GM23248 (cell line): ENCODE measurements at regions not wholly inside any gene's neighbourhood (a gene's known extent, or its start where the extent isn't known, plus 50 kb on each side); places are given as distances from the start of the nearest gene placed in this dataset.
"Not testable (repeated sequence)": the region's sequence is repeated elsewhere in the genome, so short reads cannot be mapped to it uniquely, and the experiment has no call there.

Source experiments
- DNase-seq: peaks from one replicate; pipeline ENCODE4 v3.0.0-alpha.2; 2015
- H2AFZ ChIP-seq: fragments of 200-600 bp; sonication (generic); 2 replicates; pipeline ENCODE4 v1.6.1; 2016; ENCODE audit warnings: antibody characterized with exemption
- H3F3A ChIP-seq: fragments of 200-600 bp; sonication (generic); 2 replicates; pipeline ENCODE4 v1.6.1; 2016; ENCODE audit warnings: mild to moderate bottlenecking, antibody characterized with exemption, mixed run types; ENCODE audit not compliant: insufficient read depth
- H3K27ac ChIP-seq: fragments of 200-600 bp; sonication (generic); 2 replicates; pipeline ENCODE4 v1.5.1; 2016; ENCODE audit warnings: mild to moderate bottlenecking
- H3K27me3 ChIP-seq: fragments of 200-600 bp; sonication (generic); replicated peaks from 2 replicates; pipeline ENCODE4 v1.6.1; 2016; ENCODE audit warnings: mild to moderate bottlenecking; ENCODE audit not compliant: insufficient read depth
- H3K36me3 ChIP-seq: fragments of 200-600 bp; sonication (generic); 2 replicates; pipeline ENCODE4 v1.6.1; 2016; ENCODE audit warnings: low read depth, mild to moderate bottlenecking
- H3K4me1 ChIP-seq: fragments of 200-600 bp; sonication (generic); 2 replicates; pipeline ENCODE4 v1.6.1; 2016; ENCODE audit warnings: mild to moderate bottlenecking; ENCODE audit not compliant: insufficient read depth
- H3K4me2 ChIP-seq: fragments of 200-600 bp; sonication (generic); one replicate; pipeline ENCODE4 v1.6.1; 2016; ENCODE audit warnings: mild to moderate bottlenecking; ENCODE audit not compliant: unreplicated experiment
- H3K4me3 ChIP-seq: fragments of 200-600 bp; sonication (generic); 2 replicates; pipeline ENCODE4 v1.5.1; 2016; ENCODE audit warnings: mild to moderate bottlenecking
- H3K79me2 ChIP-seq: fragments of 200-600 bp; sonication (generic); 2 replicates; pipeline ENCODE4 v1.6.1; 2016; ENCODE audit warnings: mild to moderate bottlenecking; ENCODE audit not compliant: insufficient read depth
- H3K9ac ChIP-seq: fragments of 200-600 bp; sonication (generic); 2 replicates; pipeline ENCODE4 v1.6.1; 2016; ENCODE audit warnings: mild to moderate bottlenecking
- H3K9me2 ChIP-seq: fragments of 200-600 bp; sonication (generic); 2 replicates; pipeline ENCODE4 v1.6.1; 2016; ENCODE audit warnings: mixed run types, mild to moderate bottlenecking, moderate library complexity; ENCODE audit not compliant: insufficient read depth
- H3K9me3 ChIP-seq: fragments of 200-600 bp; sonication (generic); one replicate; pipeline ENCODE4 v1.6.1; 2017; ENCODE audit warnings: low read depth
- H4K20me1 ChIP-seq: fragments of 200-600 bp; sonication (generic); 2 replicates; pipeline ENCODE4 v1.6.0; 2016; ENCODE audit not compliant: insufficient read depth
- EZH2 ChIP-seq: fragments of 200-600 bp; sonication (generic); IDR thresholded peaks from 2 replicates; pipeline ENCODE4 v1.6.1; 2018; ENCODE audit warnings: antibody characterized with exemption, mild to moderate bottlenecking; ENCODE audit not compliant: insufficient read depth, poor library complexity, severe bottlenecking
- EZH2phosphoT487 ChIP-seq: fragments of 200-600 bp; sonication (generic); IDR thresholded peaks from 2 replicates; pipeline ENCODE4 v1.6.1; 2018; ENCODE audit warnings: antibody characterized with exemption, moderate library complexity, mild to moderate bottlenecking, low read depth; ENCODE audit not compliant: insufficient read depth
- WGBS, 2 experiments: methylation state at CpG; one replicate each; pipeline ENCODE4 v1.1.6; 2015 to 2017; ENCODE audit warnings: low lambda C conversion rate in 2 of 2, low coverage in 1 of 2; ENCODE audit errors: missing lambda C conversion rate in 2 of 2; 5-methylcytosine and 5-hydroxymethylcytosine counted together
- in situ Hi-C: fragments of 300-500 bp; cut with MboI; formaldehyde crosslinking; loops from 2 replicates; pipeline ENCODE4 v1.15.0; 2020

DNA sequence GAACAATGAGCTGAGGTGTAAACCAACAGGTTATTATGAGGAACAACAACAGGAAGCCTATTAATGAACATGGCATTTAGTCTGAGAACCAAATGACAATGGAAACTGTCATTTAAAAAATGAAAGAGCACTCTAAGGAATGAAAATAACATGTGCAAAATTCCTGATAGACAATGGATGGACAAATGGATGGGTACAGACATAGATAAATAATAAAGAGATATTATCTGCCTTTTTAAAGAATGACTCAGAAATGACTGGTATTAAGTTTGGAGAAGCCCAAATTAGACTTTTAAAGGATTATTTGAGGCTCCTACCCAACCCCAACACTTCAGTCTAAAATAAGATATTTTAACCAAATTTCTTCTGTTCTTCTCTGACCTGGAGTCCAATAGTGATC, 650.5 kb upstream of the ZNF385D start:
- in situ Hi-C loops: no loop called here
- no peaks in the 10 kb centered on the region for H3K9me2 ChIP-seq
- H3K4me3 ChIP-seq: no peak overlapping the region
- no peak overlapping the region for H2AFZ ChIP-seq
- no peaks in the 10 kb centered on the region for H3F3A ChIP-seq
- no peak overlapping the region for H3K4me2 ChIP-seq
- no peaks in the 10 kb centered on the region for H4K20me1 ChIP-seq
- H3K36me3 ChIP-seq: no peaks in the 10 kb centered on the region
- DNase-seq: no peak
- no peak for TF ChIP-seq EZH2
- TF ChIP-seq EZH2phosphoT487: no peak
- no peak overlapping the region for H3K9ac ChIP-seq
- no peaks in the 10 kb centered on the region for H3K4me1 ChIP-seq
- H3K9me3 ChIP-seq: no peaks in the 10 kb centered on the region
- no peaks in the 10 kb centered on the region for H3K27me3 ChIP-seq
- no peak overlapping the region for H3K27ac ChIP-seq
- H3K79me2 ChIP-seq: no peaks in the 10 kb centered on the region

DNA sequence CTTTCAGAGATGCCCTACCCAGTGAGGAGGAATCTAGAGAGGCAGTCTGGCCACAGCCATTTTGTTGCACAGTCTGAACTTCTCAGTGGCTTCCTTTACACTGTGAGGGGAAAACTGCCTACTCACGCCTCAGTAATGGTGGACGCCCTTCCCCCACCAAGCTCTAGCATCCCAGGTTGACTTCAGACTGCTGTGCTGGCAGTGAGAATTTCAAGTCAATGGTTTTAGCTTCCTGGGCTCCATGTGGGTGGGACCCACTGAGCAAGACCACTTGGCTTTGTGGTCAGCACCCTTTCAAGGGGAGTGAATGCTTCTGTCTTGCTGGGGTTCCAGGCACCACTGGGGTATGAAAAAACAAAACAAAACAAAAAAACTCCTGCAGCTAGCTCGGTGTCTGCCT, 663.2 kb upstream of the ZNF385D start:
- H3K9me2 ChIP-seq: no peaks in the 10 kb centered on the region
- no peaks in the 10 kb centered on the region for H3K9me3 ChIP-seq
- no peak for DNase-seq
- H3K9ac ChIP-seq: no peak overlapping the region
- no peaks in the 10 kb centered on the region for H3K27me3 ChIP-seq
- in situ Hi-C loops: no loop called here
- no peaks in the 10 kb centered on the region for H3K36me3 ChIP-seq
- WGBS, 2 experiments: 31 to 32% methylated on average over 3 of the region's 3 CpGs
- TF ChIP-seq EZH2phosphoT487 (no peak), EZH2 (no peak)
- no peaks in the 10 kb centered on the region for H3K4me1 ChIP-seq
- no peak overlapping the region for H3K4me3 ChIP-seq
- H3K27ac ChIP-seq: no peak overlapping the region
- H4K20me1 ChIP-seq: no peaks in the 10 kb centered on the region
- no peak overlapping the region for H2AFZ ChIP-seq
- no peaks in the 10 kb centered on the region for H3F3A ChIP-seq
- no peaks in the 10 kb centered on the region for H3K79me2 ChIP-seq
- no peak overlapping the region for H3K4me2 ChIP-seq

DNA sequence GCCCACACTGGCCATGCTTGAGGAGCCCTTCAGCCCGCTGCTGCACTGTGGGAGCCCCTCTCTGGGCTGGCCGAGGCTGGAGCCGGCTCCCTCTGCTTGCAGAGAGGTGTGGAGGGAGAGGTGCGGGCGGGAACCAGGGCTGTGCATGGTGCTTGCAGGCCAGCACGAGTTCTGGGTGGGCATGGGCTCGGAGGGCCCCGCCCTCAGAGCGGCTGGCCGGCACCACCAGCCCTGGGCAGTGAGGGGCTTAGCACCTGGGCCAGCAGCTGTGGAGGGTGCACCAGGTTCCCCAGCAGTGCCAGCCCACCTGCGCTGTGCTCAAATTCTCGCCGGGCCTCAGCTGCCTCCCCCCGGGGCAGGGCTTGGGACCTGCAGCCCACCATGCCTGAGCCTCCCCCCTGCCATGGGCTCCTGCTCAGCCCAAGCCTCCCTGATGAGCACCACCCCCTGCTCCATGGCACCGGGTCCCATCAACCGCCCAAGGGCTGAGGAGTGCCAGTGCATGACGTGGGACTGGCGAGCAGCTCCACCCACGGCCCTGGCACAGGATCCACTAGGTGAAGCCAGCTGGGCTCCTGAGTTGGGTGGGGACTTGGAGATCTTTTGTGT, 665.9 kb upstream of the ZNF385D start:
- H3K4me2 ChIP-seq, H3K9me2 ChIP-seq, H3K27me3 ChIP-seq, H4K20me1 ChIP-seq, H3F3A ChIP-seq, H3K4me1 ChIP-seq, H3K4me3 ChIP-seq, H2AFZ ChIP-seq, in situ Hi-C loops, H3K9me3 ChIP-seq, H3K79me2 ChIP-seq, H3K36me3 ChIP-seq, DNase-seq, H3K9ac ChIP-seq, H3K27ac ChIP-seq: not testable (repeated sequence)
- WGBS, 2 experiments: 47 to 57% methylated on average over 10 to 17 of the region's 19 CpGs

DNA sequence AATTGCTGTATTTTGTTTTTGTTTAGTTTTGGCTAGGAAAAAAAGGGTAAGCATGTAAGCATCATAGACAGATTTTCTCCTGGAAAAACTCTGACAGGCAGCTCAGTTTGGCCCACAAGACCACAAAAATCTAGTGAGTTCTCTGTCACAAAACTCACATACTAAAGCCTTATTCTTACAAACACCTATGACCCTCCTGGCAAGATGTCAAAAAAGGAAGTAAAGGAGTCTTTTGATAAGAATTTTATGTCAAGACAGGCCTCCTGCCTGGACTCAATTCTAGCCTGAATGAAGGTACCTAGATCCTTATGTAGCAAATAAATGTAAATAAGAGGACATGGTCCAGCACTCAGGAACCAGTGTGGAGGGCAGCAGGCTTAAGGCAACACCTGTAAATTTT, 668.3 kb upstream of the ZNF385D start:
- TF ChIP-seq EZH2phosphoT487: no peak
- no peak for TF ChIP-seq EZH2
- no peaks in the 10 kb centered on the region for H3K9me2 ChIP-seq
- H3K4me3 ChIP-seq: no peak overlapping the region
- in situ Hi-C loops: no loop called here
- H3K36me3 ChIP-seq: no peaks in the 10 kb centered on the region
- no peak for DNase-seq
- H3K27me3 ChIP-seq: no peaks in the 10 kb centered on the region
- H3K27ac ChIP-seq: no peak overlapping the region
- no peaks in the 10 kb centered on the region for H4K20me1 ChIP-seq
- no peak overlapping the region for H3K9ac ChIP-seq
- H3F3A ChIP-seq: no peaks in the 10 kb centered on the region
- no peak overlapping the region for H3K4me2 ChIP-seq
- H2AFZ ChIP-seq: no peak overlapping the region
- no peaks in the 10 kb centered on the region for H3K79me2 ChIP-seq
- H3K9me3 ChIP-seq: no peaks in the 10 kb centered on the region
- H3K4me1 ChIP-seq: no peaks in the 10 kb centered on the region

DNA sequence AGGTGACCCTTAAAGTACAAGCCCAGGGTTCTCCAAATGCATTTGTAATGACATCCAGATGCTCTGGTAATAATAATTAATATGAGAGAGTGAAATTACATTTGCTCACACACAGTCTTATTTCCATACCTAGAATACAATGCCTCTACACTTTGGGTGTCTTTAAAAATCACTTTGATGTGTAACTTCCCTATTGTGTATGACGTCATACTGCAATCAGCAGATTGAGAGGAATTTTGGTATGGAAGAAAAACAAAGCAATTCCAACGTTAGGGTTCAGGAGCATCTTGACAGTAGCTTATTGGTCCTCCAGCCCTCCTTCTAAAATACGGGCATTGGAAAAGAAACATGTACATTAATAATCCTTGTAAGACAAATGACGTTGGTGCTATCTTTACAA, 670.6 kb upstream of the ZNF385D start:
- Histone ChIP-seq H3F3A (no peaks in the 10 kb centered on the region), H3K9me2 (no peaks in the 10 kb centered on the region), H2AFZ (no peak overlapping the region), H3K4me1 (no peaks in the 10 kb centered on the region), H3K9me3 (no peaks in the 10 kb centered on the region), H3K79me2 (no peaks in the 10 kb centered on the region), H4K20me1 (no peaks in the 10 kb centered on the region), H3K27me3 (no peaks in the 10 kb centered on the region), H3K4me3 (no peak overlapping the region), H3K4me2 (no peak overlapping the region), H3K27ac (no peak overlapping the region), H3K9ac (no peak overlapping the region), H3K36me3 (no peaks in the 10 kb centered on the region)
- TF ChIP-seq EZH2phosphoT487 (no peak), EZH2 (no peak)
- no peak for DNase-seq
- in situ Hi-C loops: no loop called here
- 43 to 46% methylated on average over 4 of the region's 4 CpGs for WGBS, 2 experiments
